Small intestine (tissue), 7 donors: ENCODE measurements at regions not wholly inside any gene's neighbourhood (a gene's known extent, or its start where the extent isn't known, plus 50 kb on each side); places are given as distances from the start of the nearest gene placed in this dataset.
"Not testable (repeated sequence)": the region's sequence is repeated elsewhere in the genome, so short reads cannot be mapped to it uniquely, and the experiment has no call there.

Source experiments
- DNase-seq, 2 donors: peaks; one replicate each; pipeline versions ENCODE4 v3.0.0 to v3.0.0-alpha.2; 2013
- FAIRE-seq: peaks from 2 replicates; lab custom pipeline; 2012; peaks lifted over from hg19 to GRCh38; lab: Jason Lieb, UNC
- H3K27ac ChIP-seq, 3 donors: one replicate each; pipeline ENCODE4 v1.5.1; 2013; ENCODE audit warnings: low read length in 2 of 3, mild to moderate bottlenecking in 2 of 3, control low read depth in 1 of 3, inconsistent platforms in 1 of 3, low read depth in 1 of 3, moderate library complexity in 1 of 3
- H3K27me3 ChIP-seq, 3 donors: one replicate each; pipeline ENCODE4 v1.6.1; 2013; ENCODE audit warnings: low read length in 3 of 3, inconsistent platforms in 1 of 3; ENCODE audit not compliant: control insufficient read depth in 3 of 3, insufficient read depth in 3 of 3
- H3K36me3 ChIP-seq, 3 donors: one replicate each; pipeline ENCODE4 v1.6.1; 2013; ENCODE audit warnings: low read length in 3 of 3, inconsistent platforms in 1 of 3, low read depth in 1 of 3, mild to moderate bottlenecking in 1 of 3, moderate library complexity in 1 of 3; ENCODE audit not compliant: control insufficient read depth in 3 of 3, insufficient read depth in 2 of 3
- H3K4me1 ChIP-seq, 3 donors: one replicate each; pipeline ENCODE4 v1.6.1; 2013; ENCODE audit warnings: low read length in 2 of 3, inconsistent platforms in 1 of 3, low read depth in 1 of 3, mild to moderate bottlenecking in 1 of 3, moderate library complexity in 1 of 3; ENCODE audit not compliant: control insufficient read depth in 3 of 3, insufficient read depth in 2 of 3
- H3K4me3 ChIP-seq, 3 donors: one replicate each; pipeline ENCODE4 v1.5.1; 2013; ENCODE audit warnings: low read length in 3 of 3, control low read depth in 1 of 3, inconsistent platforms in 1 of 3, low read depth in 1 of 3, mild to moderate bottlenecking in 1 of 3, moderate library complexity in 1 of 3
- H3K9me3 ChIP-seq, 2 donors: one replicate each; pipeline ENCODE4 v1.6.1; 2013; ENCODE audit warnings: low read depth in 1 of 2, low read length in 1 of 2; ENCODE audit not compliant: control insufficient read depth in 2 of 2, insufficient read depth in 1 of 2
- WGBS, 3 donors: extraction: QIAGEN DNeasy Blood & Tissue Kit; methylation state at CpG; one replicate each; pipeline ENCODE4 v1.1.7; 2013; 5-methylcytosine and 5-hydroxymethylcytosine counted together
- donor health status: healthy with polysubstance abuse.
- donor health status: control.
- donor health status: control.
- donor health status: Bipolar disorder and iron deficiency.
- donor health status: healthy.

DNA sequence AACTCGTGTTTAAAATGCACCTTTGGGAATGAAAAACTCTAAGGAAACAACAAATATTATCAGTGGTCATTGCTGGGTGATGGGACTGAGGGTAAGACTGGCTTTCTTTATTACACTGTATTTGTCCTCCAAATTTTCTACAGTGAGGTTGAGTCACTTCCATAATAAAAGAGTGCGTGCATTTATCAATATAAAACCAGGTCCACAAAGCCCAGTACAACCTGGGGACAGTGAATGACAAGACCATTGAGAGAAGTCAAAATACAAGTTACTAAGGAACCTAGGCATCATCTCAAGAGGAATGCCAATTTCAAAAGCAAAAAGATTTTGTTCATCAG, 76.4 kb downstream of the MAGED4 start:
- DNase-seq (no peak), FAIRE-seq (no peak)
- Histone ChIP-seq H3K27me3 (no peaks in the 10 kb centered on the region), H3K9me3 (no peaks in the 10 kb centered on the region), H3K36me3 (no peaks in the 10 kb centered on the region), H3K27ac (no peak overlapping the region), H3K4me1 (no peaks in the 10 kb centered on the region), H3K4me3 (peak overlapping the region in 1 of 3 donors; percentile 74)
- 4 to 6% (median 5%) methylated on average over 2 of the region's 2 CpGs for WGBS, 3 donors

DNA sequence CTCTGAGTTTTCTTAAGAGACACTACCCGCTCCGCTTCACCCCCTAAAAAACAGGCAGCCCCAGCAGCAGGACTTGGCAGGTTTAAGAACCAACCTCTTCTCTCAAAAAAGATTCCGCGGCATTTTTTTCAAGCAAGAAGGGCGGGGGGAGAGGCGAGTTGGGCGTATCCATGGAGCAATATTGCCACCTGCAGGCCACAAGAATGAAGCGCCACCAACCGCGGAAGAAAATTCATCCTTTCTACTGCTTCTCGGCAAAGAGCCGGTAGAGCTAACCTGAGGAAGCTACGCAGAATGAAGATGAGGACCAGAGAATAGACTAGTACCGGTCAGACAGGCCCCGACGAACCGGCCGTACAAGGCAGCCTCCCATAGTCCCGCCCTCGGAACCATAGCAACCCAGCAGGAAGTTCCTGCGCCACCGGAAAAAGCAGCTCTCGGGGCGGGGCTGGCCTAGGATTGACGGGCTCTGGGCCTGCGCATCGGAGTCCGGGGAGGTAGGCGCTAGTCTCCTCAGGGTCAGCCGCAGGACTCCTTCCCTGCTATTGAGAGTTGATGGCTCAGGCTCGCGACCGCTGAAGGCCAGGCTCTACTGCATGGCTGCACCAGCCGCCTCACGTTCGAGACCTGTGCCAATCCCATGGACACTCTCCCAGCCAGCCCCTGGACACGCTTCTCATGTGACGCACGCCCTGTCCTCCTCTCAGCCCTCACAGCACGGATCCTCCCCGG, 76.9 kb downstream of the MAGED4 start:
- no peak for FAIRE-seq
- Histone ChIP-seq H3K27ac (peak overlapping the region; percentile 61 to 89 (median 84)), H3K4me3 (peak overlapping the region; percentile 40 to 74 (median 45))

GRCh38 chrX:52262195-52262546, 77.5 kb downstream of the MAGED4 start:
- FAIRE-seq = no peak
- 10 to 19% (median 11%) methylated on average over 11 to 19 of the region's 19 CpGs for WGBS, 3 donors
- H3K36me3 ChIP-seq = no peaks in the 10 kb centered on the region

More for the DNA sequence above, 76.9 kb downstream of the MAGED4 start:
- DNase-seq = peak; percentile 85 to 89
- no peaks in the 10 kb centered on the region for H3K27me3 ChIP-seq
- H3K9me3 ChIP-seq = no peaks in the 10 kb centered on the region
- no peaks in the 10 kb centered on the region for H3K4me1 ChIP-seq
- 0 to 1% (median 0%) methylated on average over 26 to 41 of the region's 41 CpGs for WGBS, 3 donors
- no peaks in the 10 kb centered on the region for H3K36me3 ChIP-seq

DNA sequence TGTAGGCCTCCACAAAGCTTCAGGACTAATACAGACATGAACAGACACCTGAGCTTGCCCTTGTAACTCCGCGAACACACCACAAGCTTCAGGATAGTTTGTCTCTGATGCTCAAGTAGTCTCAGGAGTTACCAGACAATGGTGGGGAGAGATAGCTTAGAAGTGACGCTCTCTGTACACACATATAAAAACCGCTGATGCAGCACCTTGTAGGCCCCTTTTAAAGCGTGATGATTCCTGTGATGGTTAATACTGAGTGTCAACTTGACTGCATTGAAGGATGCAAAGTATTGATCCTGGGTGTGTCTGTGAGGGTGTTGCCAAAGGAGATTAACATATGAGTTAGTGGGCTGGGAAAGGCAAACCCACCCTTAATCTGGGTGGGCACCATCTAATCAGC, 78.7 kb downstream of the MAGED4 start:
- Histone ChIP-seq H3K36me3 (no peaks in the 10 kb centered on the region), H3K27ac (no peak overlapping the region), H3K9me3 (no peaks in the 10 kb centered on the region), H3K27me3 (no peaks in the 10 kb centered on the region), H3K4me1 (no peaks in the 10 kb centered on the region), H3K4me3 (no peak overlapping the region)
- 87 to 96% (median 94%) methylated on average over 5 of the region's 5 CpGs for WGBS, 3 donors
- DNase-seq (no peak), FAIRE-seq (no peak)

More at GRCh38 chrX:52262195-52262546, 77.5 kb downstream of the MAGED4 start:
- Histone ChIP-seq H3K4me1 (no peaks in the 10 kb centered on the region), H3K27me3 (no peaks in the 10 kb centered on the region), H3K4me3 (peak overlapping the region; percentile 40 to 74 (median 45)), H3K9me3 (no peaks in the 10 kb centered on the region), H3K27ac (peak overlapping the region; percentile 61 to 89 (median 84))
- DNase-seq = no peak

- no peaks in the 10 kb centered on the region for H3K4me1 ChIP-seq
- no peak overlapping the region for H3K27ac ChIP-seq
- H3K9me3 ChIP-seq = no peaks in the 10 kb centered on the region
- no peaks in the 10 kb centered on the region for H3K27me3 ChIP-seq
- no peak overlapping the region for H3K4me3 ChIP-seq
- no peaks in the 10 kb centered on the region for H3K36me3 ChIP-seq
- 38 to 60% (median 50%) methylated on average over 4 of the region's 4 CpGs for WGBS, 3 donors
- DNase-seq (no peak), FAIRE-seq (no peak)
These were observed 81.0 kb downstream of the MAGED4 start for GRCh38 chrX:52265713-52266112.

DNA sequence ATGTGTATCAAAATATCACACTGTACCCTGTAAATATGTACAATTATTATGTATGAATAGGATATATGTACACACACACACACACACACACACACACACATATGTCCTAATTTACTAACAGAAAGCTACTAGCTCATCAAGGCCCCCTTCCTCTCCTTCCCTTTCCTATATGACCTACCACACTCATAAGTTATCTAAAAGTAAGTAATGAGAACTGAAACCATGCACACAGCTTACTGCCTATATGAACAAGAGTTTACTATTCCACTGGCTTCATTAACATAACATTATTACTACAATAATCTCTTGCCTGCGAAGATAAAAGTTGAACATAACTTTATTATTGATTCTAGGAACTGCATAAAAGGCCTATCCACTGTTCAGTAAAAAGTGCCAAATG, 83.8 kb downstream of the MAGED4 start:
- 36 to 81% (median 44%) methylated on average over 1 of the region's 1 CpG for WGBS, 3 donors
- DNase-seq, H3K9me3 ChIP-seq, H3K27me3 ChIP-seq, H3K36me3 ChIP-seq, H3K4me3 ChIP-seq, H3K4me1 ChIP-seq, H3K27ac ChIP-seq, FAIRE-seq: not testable (repeated sequence)

GRCh38 chrX:52270453-52271116, 85.9 kb downstream of the MAGED4 start:
- no peak for FAIRE-seq
- no peaks in the 10 kb centered on the region for H3K9me3 ChIP-seq
- no peaks in the 10 kb centered on the region for H3K27me3 ChIP-seq
- DNase-seq = no peak
- WGBS, 3 donors = 28 to 39% (median 34%) methylated on average over 4 of the region's 4 CpGs
- no peaks in the 10 kb centered on the region for H3K36me3 ChIP-seq
- no peak overlapping the region for H3K27ac ChIP-seq
- no peaks in the 10 kb centered on the region for H3K4me1 ChIP-seq
- no peak overlapping the region for H3K4me3 ChIP-seq

GRCh38 chrX:52271206-52271605, 86.5 kb downstream of the MAGED4 start:
- Histone ChIP-seq H3K4me3 (no peak overlapping the region), H3K27me3 (no peaks in the 10 kb centered on the region), H3K4me1 (no peaks in the 10 kb centered on the region), H3K9me3 (no peaks in the 10 kb centered on the region), H3K27ac (no peak overlapping the region), H3K36me3 (no peaks in the 10 kb centered on the region)
- FAIRE-seq (no peak), DNase-seq (peak; percentile 0 to 18)
- WGBS, 3 donors = 38 to 56% (median 42%) methylated on average over 2 of the region's 2 CpGs
